SU-DHL-6 (cell line): ENCODE measurements at regions not wholly inside any gene's neighbourhood (a gene's known extent, or its start where the extent isn't known, plus 50 kb on each side); places are given as distances from the start of the nearest gene placed in this dataset.

ENCODE experiments used
- H2AFZ ChIP-seq: fragments of 200-600 bp; sonication (generic); 2 replicates; pipeline ENCODE4 v1.6.1; 2014; ENCODE audit warnings: low read depth, mild to moderate bottlenecking, moderate library complexity, mixed read lengths, antibody characterized with exemption, low read length; ENCODE audit not compliant: severe bottlenecking
- H3F3A ChIP-seq: fragments of 200-600 bp; shearing (Covaris generic); 2 replicates; pipeline ENCODE4 v1.6.0; 2016; ENCODE audit warnings: antibody characterized with exemption, mild to moderate bottlenecking; ENCODE audit not compliant: insufficient read depth
- H3K27ac ChIP-seq: fragments of 200-600 bp; sonication (generic); 2 replicates; pipeline ENCODE4 v1.5.1; 2016; ENCODE audit warnings: low read depth, mild to moderate bottlenecking, low read length, moderate library complexity, mixed read lengths
- H3K27me3 ChIP-seq: fragments of 200-600 bp; sonication (generic), shearing (Covaris generic); 2 replicates; pipeline ENCODE4 v1.6.0; 2014; ENCODE audit warnings: mild to moderate bottlenecking, low read length
- H3K36me3 ChIP-seq: fragments of 200-600 bp; sonication (generic); 2 replicates; pipeline ENCODE4 v1.6.1; 2014; ENCODE audit warnings: mild to moderate bottlenecking, low read length, mixed read lengths
- H3K4me2 ChIP-seq: fragments of 300-600, 200-600 bp; shearing (Covaris generic), sonication (generic); 2 replicates; pipeline ENCODE4 v1.6.0; 2014; ENCODE audit warnings: low read length, low read depth, mild to moderate bottlenecking; ENCODE audit not compliant: poor library complexity, severe bottlenecking
- H3K4me3 ChIP-seq: fragments of 200-600 bp; sonication (generic); 2 replicates; pipeline ENCODE4 v1.5.1; 2014; ENCODE audit warnings: antibody characterized with exemption, low read length, mild to moderate bottlenecking, mixed read lengths; ENCODE audit not compliant: insufficient read depth, poor library complexity, severe bottlenecking
- H3K79me2 ChIP-seq: fragments of 200-600 bp; sonication (generic); 2 replicates; pipeline ENCODE4 v1.6.1; 2014; ENCODE audit warnings: mild to moderate bottlenecking, low read length, moderate library complexity; ENCODE audit not compliant: insufficient read depth
- H3K9ac ChIP-seq: fragments of 200-600 bp; sonication (generic); 2 replicates; pipeline ENCODE4 v1.7.0; 2014; ENCODE audit warnings: mild to moderate bottlenecking, low read length
- H3K9me2 ChIP-seq: fragments of 200-600 bp; sonication (generic); replicated peaks from 2 replicates; pipeline ENCODE4 v1.6.1; 2014; ENCODE audit warnings: low read length; ENCODE audit not compliant: insufficient read depth
- H3K9me3 ChIP-seq: fragments of 200-600 bp; sonication (generic); 2 replicates; pipeline ENCODE4 v1.6.1; 2014; ENCODE audit warnings: low read length, mixed read lengths; ENCODE audit not compliant: insufficient read depth
- H4K20me1 ChIP-seq: fragments of 200-600 bp; sonication (generic); 2 replicates; pipeline ENCODE4 v1.6.1; 2014; ENCODE audit warnings: low read depth, mild to moderate bottlenecking, antibody characterized with exemption, low read length, moderate library complexity, mixed read lengths
- CTCF ChIP-seq: fragments of 200-600 bp; sonication (generic); IDR thresholded peaks from one replicate; pipeline ENCODE4 v1.5.1; 2017; ENCODE audit warnings: antibody characterized with exemption, mild to moderate bottlenecking, low read length, moderate library complexity; ENCODE audit not compliant: insufficient read depth, poor library complexity, severe bottlenecking
- EZH2phosphoT487 ChIP-seq: fragments of 200-600 bp; sonication (generic), shearing (Covaris generic); conservative IDR thresholded peaks from 2 replicates; pipeline ENCODE4 v1.6.1; 2018; ENCODE audit warnings: mild to moderate bottlenecking, antibody characterized with exemption, low read length, moderate library complexity, mixed read lengths

GRCh38 chr3:154794814-154795445 lies 285.2 kb upstream of the MME start:
- H3K4me3 ChIP-seq: no peak overlapping the region
- H4K20me1 ChIP-seq: no peaks in the 10 kb centered on the region
- H2AFZ ChIP-seq: no peak overlapping the region
- no peaks in the 10 kb centered on the region for H3K36me3 ChIP-seq
- no peaks in the 10 kb centered on the region for H3K9me3 ChIP-seq
- no peak overlapping the region for H3K4me2 ChIP-seq
- no peak overlapping the region for H3K27ac ChIP-seq
- H3K79me2 ChIP-seq: no peaks in the 10 kb centered on the region
- H3K9ac ChIP-seq: no peak overlapping the region
- no peaks in the 10 kb centered on the region for H3K9me2 ChIP-seq
- no peaks in the 10 kb centered on the region for H3F3A ChIP-seq
- H3K27me3 ChIP-seq: no peaks in the 10 kb centered on the region
- TF ChIP-seq CTCF: no peak

DNA sequence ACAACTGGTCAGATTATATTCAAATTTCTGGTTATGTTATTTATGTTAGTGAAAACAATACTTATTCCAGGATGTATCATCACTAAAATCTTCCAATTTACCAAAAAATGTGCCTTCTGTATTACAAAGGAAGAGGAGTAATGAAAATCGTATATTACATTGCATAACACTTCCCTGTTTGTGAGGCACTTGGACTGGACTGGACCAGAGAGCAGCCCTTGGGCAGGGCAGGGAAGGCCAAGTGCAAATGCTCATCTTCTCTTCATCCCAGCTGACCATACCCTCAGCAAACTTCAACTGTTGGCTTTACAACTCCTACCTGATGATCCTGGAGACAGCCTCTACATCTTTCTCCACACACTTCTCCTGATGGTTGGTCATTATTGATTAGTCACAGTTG lies 285.7 kb upstream of the MME start:
- no peak for TF ChIP-seq EZH2phosphoT487
- Histone ChIP-seq H3K9me2 (no peaks in the 10 kb centered on the region), H3K4me2 (no peak overlapping the region), H3K9ac (no peak overlapping the region), H3K27ac (no peak overlapping the region), H4K20me1 (no peaks in the 10 kb centered on the region), H2AFZ (no peak overlapping the region), H3K36me3 (no peaks in the 10 kb centered on the region), H3K9me3 (no peaks in the 10 kb centered on the region), H3F3A (no peaks in the 10 kb centered on the region), H3K4me3 (no peak overlapping the region), H3K79me2 (no peaks in the 10 kb centered on the region), H3K27me3 (no peaks in the 10 kb centered on the region)

DNA sequence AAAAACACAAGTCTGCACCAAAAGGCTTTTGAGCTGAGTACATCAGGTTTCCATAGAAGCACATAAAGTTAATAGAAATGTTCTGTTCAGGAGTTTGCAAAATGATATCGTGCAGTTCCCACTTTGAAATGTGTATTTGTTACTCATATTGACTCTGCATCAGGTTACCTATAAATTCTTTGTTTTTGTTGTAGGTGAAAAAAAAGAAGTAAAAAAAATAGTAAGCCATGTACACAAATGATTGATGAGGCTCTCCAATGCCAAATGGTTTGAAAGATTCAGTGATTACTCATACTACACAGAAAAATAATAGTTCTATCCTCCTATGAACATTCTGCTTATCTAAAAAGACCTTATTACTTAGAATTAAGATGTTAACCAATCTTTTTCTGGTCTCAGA lies 287.3 kb upstream of the MME start:
- H3F3A ChIP-seq: no peaks in the 10 kb centered on the region
- no peak overlapping the region for H3K27ac ChIP-seq
- no peaks in the 10 kb centered on the region for H3K9me3 ChIP-seq
- no peaks in the 10 kb centered on the region for H3K9me2 ChIP-seq
- H4K20me1 ChIP-seq: no peaks in the 10 kb centered on the region
- H3K4me2 ChIP-seq: no peak overlapping the region
- no peak overlapping the region for H2AFZ ChIP-seq
- no peak for TF ChIP-seq EZH2phosphoT487
- no peak for TF ChIP-seq CTCF
- H3K9ac ChIP-seq: no peak overlapping the region
- no peaks in the 10 kb centered on the region for H3K27me3 ChIP-seq
- H3K4me3 ChIP-seq: no peak overlapping the region
- H3K36me3 ChIP-seq: no peaks in the 10 kb centered on the region
- no peaks in the 10 kb centered on the region for H3K79me2 ChIP-seq

DNA sequence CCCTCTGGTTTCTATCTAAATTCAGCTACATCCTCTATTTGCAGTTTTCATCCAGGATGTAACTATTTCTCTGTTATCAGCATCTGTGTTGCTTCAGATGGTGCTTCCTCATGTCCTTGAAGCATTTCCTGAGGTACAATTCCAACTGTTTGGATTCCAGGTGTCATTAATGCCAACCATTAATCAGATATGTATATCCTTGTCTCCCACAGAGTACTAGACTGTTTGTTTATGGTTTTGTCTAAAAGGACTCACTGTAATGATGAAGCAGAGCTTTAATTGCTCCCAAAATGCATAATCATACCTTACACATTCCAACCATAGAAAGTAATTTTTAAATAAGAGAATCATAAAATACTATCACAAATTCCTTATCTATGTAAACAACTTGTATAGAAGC lies 288.5 kb upstream of the MME start:
- no peak overlapping the region for H3K4me3 ChIP-seq
- H2AFZ ChIP-seq: no peak overlapping the region
- H3K27ac ChIP-seq: no peak overlapping the region

More for the DNA sequence above, 288.5 kb upstream of the MME start:
- TF ChIP-seq EZH2phosphoT487 (no peak), CTCF (no peak)
- H3K9ac ChIP-seq: no peak overlapping the region
- H4K20me1 ChIP-seq: no peaks in the 10 kb centered on the region
- no peaks in the 10 kb centered on the region for H3K27me3 ChIP-seq
- no peaks in the 10 kb centered on the region for H3K36me3 ChIP-seq
- no peaks in the 10 kb centered on the region for H3K79me2 ChIP-seq
- no peaks in the 10 kb centered on the region for H3K9me2 ChIP-seq
- no peaks in the 10 kb centered on the region for H3K9me3 ChIP-seq
- H3K4me2 ChIP-seq: no peak overlapping the region
- no peaks in the 10 kb centered on the region for H3F3A ChIP-seq
